MCF 10A (cell line): ENCODE measurements at regions not wholly inside any gene's neighbourhood (a gene's known extent, or its start where the extent isn't known, plus 50 kb on each side); places are given as distances from the start of the nearest gene placed in this dataset.

Experiments used
- BruUV-seq: library from RNA; stranded (reverse); fragments of 400-500 nt; replicated peaks from 2 replicates; lab custom pipeline; 2021; lab: Mats Ljungman, UMichigan
- CTCF ChIA-PET: fragments of 300-600 bp; sonication (Branson Sonifier 250); formaldehyde crosslinking; extraction: SDS; loops from one replicate; lab custom pipeline; 2021; ENCODE audit warnings: antibody characterized with exemption, inconsistent platforms; lab: Yijun Ruan, JAX
- POLR2A ChIA-PET: fragments of 300-600, 350-650 bp; sonication (Branson Sonifier 250); formaldehyde crosslinking; extraction: SDS; loops from one replicate; lab custom pipeline; 2020; ENCODE audit warnings: antibody characterized with exemption, inconsistent platforms; lab: Yijun Ruan, JAX
- DNase-seq: peaks from one replicate; pipeline ENCODE4 v3.0.0-alpha.2; 2018; ENCODE audit not compliant: unreplicated experiment
- H3K27ac Mint-ChIP-seq: one replicate; pipeline ENCODE4 v1.8.0; 2022; ENCODE audit warnings: mild to moderate bottlenecking, low read depth, mixed read lengths; ENCODE audit not compliant: unreplicated experiment
- H3K27me3 Mint-ChIP-seq: one replicate; pipeline ENCODE4 v1.8.0; 2022; ENCODE audit warnings: mixed read lengths; ENCODE audit not compliant: insufficient read depth, unreplicated experiment
- H3K36me3 Mint-ChIP-seq: one replicate; pipeline ENCODE4 v1.8.0; 2022; ENCODE audit warnings: mild to moderate bottlenecking, moderate library complexity, mixed read lengths; ENCODE audit not compliant: insufficient read depth, unreplicated experiment
- H3K4me1 Mint-ChIP-seq: one replicate; pipeline ENCODE4 v1.8.0; 2022; ENCODE audit warnings: mixed read lengths; ENCODE audit not compliant: insufficient read depth, unreplicated experiment
- H3K4me3 Mint-ChIP-seq: one replicate; pipeline ENCODE4 v1.8.0; 2022; ENCODE audit warnings: mild to moderate bottlenecking, moderate library complexity, mixed read lengths; ENCODE audit not compliant: unreplicated experiment
- H3K9me3 Mint-ChIP-seq: one replicate; pipeline ENCODE4 v1.8.0; 2022; ENCODE audit warnings: mixed read lengths; ENCODE audit not compliant: unreplicated experiment
- CTCF ChIP-seq: fragments of 200-600 bp; IDR thresholded peaks from one replicate; pipeline ENCODE4 v1.8.0; 2022; ENCODE audit warnings: antibody characterized with exemption, mild to moderate bottlenecking; ENCODE audit not compliant: unreplicated experiment
- intact Hi-C: fragments of 100-400 bp; cut with micrococcal nuclease; formaldehyde crosslinking; loops from 2 replicates; pipeline ENCODE4 v1.14.1; 2022

GRCh38 chr11:38594895-38595294 lies 1996.9 kb upstream of the RAG2 start:
- no peak for TF ChIP-seq CTCF
- H3K4me1 Mint-ChIP-seq = no peaks in the 10 kb centered on the region
- no TSS peak for BruUV-seq
- no peak for DNase-seq
- no peaks in the 10 kb centered on the region for H3K9me3 Mint-ChIP-seq
- ChIA-PET CTCF (interaction anchor here (1.4 kb wide), 1 partner anchor 11 kb away, joined by 3 read pairs; no protein-coding TSS in a partner anchor), POLR2A (no interaction called here)
- no peaks in the 10 kb centered on the region for H3K36me3 Mint-ChIP-seq
- H3K4me3 Mint-ChIP-seq = no peak overlapping the region
- intact Hi-C loops = no loop called here
- H3K27me3 Mint-ChIP-seq = no peaks in the 10 kb centered on the region
- no peak overlapping the region for H3K27ac Mint-ChIP-seq

GRCh38 chr11:38593649-38594048 lies 1995.6 kb upstream of the RAG2 start:
- ChIA-PET POLR2A (interaction anchor here (0.6 kb wide), 1 partner anchor 728 kb away, joined by 3 read pairs; no protein-coding TSS in a partner anchor), CTCF (interaction anchor here (1.4 kb wide), 1 partner anchor 10 kb away, joined by 3 read pairs; no protein-coding TSS in a partner anchor)
- H3K9me3 Mint-ChIP-seq = no peaks in the 10 kb centered on the region
- DNase-seq = peak; percentile 68
- no peak overlapping the region for H3K4me3 Mint-ChIP-seq
- no peak overlapping the region for H3K27ac Mint-ChIP-seq
- no peaks in the 10 kb centered on the region for H3K4me1 Mint-ChIP-seq
- intact Hi-C loops = no loop called here
- no peaks in the 10 kb centered on the region for H3K27me3 Mint-ChIP-seq
- no TSS peak for BruUV-seq
- no peak for TF ChIP-seq CTCF
- no peaks in the 10 kb centered on the region for H3K36me3 Mint-ChIP-seq

- no peak overlapping the region for H3K4me3 Mint-ChIP-seq
- BruUV-seq = no TSS peak
- no peak for TF ChIP-seq CTCF
- intact Hi-C loops = no loop called here
- CTCF ChIA-PET = no interaction called here
- no peaks in the 10 kb centered on the region for H3K36me3 Mint-ChIP-seq
- H3K27ac Mint-ChIP-seq = no peak overlapping the region
- POLR2A ChIA-PET = interaction anchor here (1.0 kb wide), 1 partner anchor 11 kb away, joined by 3 read pairs; no protein-coding TSS in a partner anchor
- no peaks in the 10 kb centered on the region for H3K9me3 Mint-ChIP-seq
- H3K27me3 Mint-ChIP-seq = no peaks in the 10 kb centered on the region
- no peak for DNase-seq
- no peaks in the 10 kb centered on the region for H3K4me1 Mint-ChIP-seq
Measured at GRCh38 chr11:38582756-38583155, 1984.7 kb upstream of the RAG2 start.

GRCh38 chr11:38582151-38582550 lies 1984.1 kb upstream of the RAG2 start:
- ChIA-PET POLR2A (interaction anchor here (0.6 to 1.0 kb wide), 2 partner anchors 10 to 851 kb away, joined by 3 read pairs; no protein-coding TSS in a partner anchor), CTCF (no interaction called here)
- H3K36me3 Mint-ChIP-seq = no peaks in the 10 kb centered on the region
- TF ChIP-seq CTCF = no peak
- BruUV-seq = no TSS peak
- intact Hi-C loops = no loop called here
- no peak overlapping the region for H3K27ac Mint-ChIP-seq
- no peaks in the 10 kb centered on the region for H3K9me3 Mint-ChIP-seq
- DNase-seq = no peak
- H3K4me3 Mint-ChIP-seq = no peak overlapping the region
- H3K27me3 Mint-ChIP-seq = no peaks in the 10 kb centered on the region
- H3K4me1 Mint-ChIP-seq = no peaks in the 10 kb centered on the region
